Tibial nerve (tissue), 4 donors: ENCODE measurements at regions not wholly inside any gene's neighbourhood (a gene's known extent, or its start where the extent isn't known, plus 50 kb on each side); places are given as distances from the start of the nearest gene placed in this dataset.

Experiments used
- DNase-seq, 2 donors: peaks; one replicate each; pipeline ENCODE4 v3.0.0-alpha.2; 2019; ENCODE audit warnings: low spot score in 2 of 2
- H3K27ac ChIP-seq, 4 donors: fragments of 200-600 bp; sonication (generic) in 3 of 4; one replicate each; pipeline ENCODE4 v1.5.1; 2017 to 2019; ENCODE audit warnings: mild to moderate bottlenecking in 1 of 4
- H3K27me3 ChIP-seq, 2 donors: fragments of 200-600 bp; sonication (generic) in 1 of 2; one replicate each; pipeline versions ENCODE4 v1.5.1 to v1.6.0; 2017 to 2019
- H3K36me3 ChIP-seq, 3 donors: fragments of 200-600 bp; sonication (generic); one replicate each; pipeline ENCODE4 v1.5.1; 2018 to 2019
- H3K4me1 ChIP-seq, 4 donors: fragments of 200-600 bp; sonication (generic) in 3 of 4; one replicate each; pipeline ENCODE4 v1.5.1; 2017 to 2019
- H3K4me3 ChIP-seq, 4 donors: fragments of 200-600 bp; sonication (generic) in 3 of 4; one replicate each; pipeline ENCODE4 v1.5.1; 2017 to 2019; ENCODE audit warnings: mild to moderate bottlenecking in 1 of 4, moderate library complexity in 1 of 4
- H3K9me3 ChIP-seq, 4 donors: fragments of 200-600 bp; sonication (generic) in 3 of 4; one replicate each; pipeline ENCODE4 v1.5.1; 2017 to 2019
- EP300 ChIP-seq, 2 donors: sonication (generic); formaldehyde crosslinking; IDR thresholded peaks; one replicate each; pipeline ENCODE4 v1.6.1; 2017; ENCODE audit warnings: antibody characterized with exemption in 2 of 2, mild to moderate bottlenecking in 1 of 2
- POLR2A ChIP-seq, 2 donors: fragments of 450-650 bp; IDR thresholded peaks; one replicate each; pipeline ENCODE4 v1.6.1; 2017; ENCODE audit warnings: antibody characterized with exemption in 2 of 2, mild to moderate bottlenecking in 2 of 2, moderate library complexity in 2 of 2
- WGBS, 2 donors: methylation state at CpG; one replicate each; pipeline ENCODE4 v1.1.5; 2018; 5-methylcytosine and 5-hydroxymethylcytosine counted together
- TF ChIP-seq, protein P1 (sequence below), 5 experiments: fragments of 200-600 bp in 3 of 5; fragments of 450-650 bp in 2 of 5; sonication (generic) in 3 of 5; IDR thresholded peaks; one replicate each; pipeline ENCODE4 v1.5.1; 2016 to 2019; ENCODE audit warnings: antibody characterized with exemption in 5 of 5, mild to moderate bottlenecking in 3 of 5, moderate library complexity in 2 of 5

DNA sequence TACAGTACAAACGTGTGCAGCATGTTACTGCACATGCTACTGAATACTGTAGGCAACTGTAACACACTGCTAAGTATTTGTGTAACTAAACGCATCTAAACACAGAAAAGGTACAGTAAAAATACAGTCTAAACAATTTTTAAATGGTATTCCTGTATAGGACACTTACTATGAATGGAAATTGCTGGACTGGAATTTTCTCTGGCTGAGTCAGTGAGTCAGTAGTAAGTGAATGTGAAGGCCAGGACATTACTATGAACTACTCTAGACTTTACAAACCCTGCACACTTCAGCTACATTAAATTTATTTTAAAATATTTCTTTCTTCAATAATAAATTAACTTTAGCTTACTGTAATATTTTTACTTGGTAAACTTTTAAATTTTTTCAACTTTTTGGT is 225.0 kb upstream of the TENT5A start:
- no peaks in the 10 kb centered on the region for H3K27me3 ChIP-seq
- no peak overlapping the region for H3K27ac ChIP-seq
- WGBS, 2 donors: 82 to 87% methylated on average over 2 of the region's 2 CpGs
- peaks cover 0 to 21% (median 0%) of the 10 kb centered on the region in 4 donors for H3K9me3 ChIP-seq
- no peak for DNase-seq
- H3K36me3 ChIP-seq: no peaks in the 10 kb centered on the region
- TF ChIP-seq, protein P1, sequence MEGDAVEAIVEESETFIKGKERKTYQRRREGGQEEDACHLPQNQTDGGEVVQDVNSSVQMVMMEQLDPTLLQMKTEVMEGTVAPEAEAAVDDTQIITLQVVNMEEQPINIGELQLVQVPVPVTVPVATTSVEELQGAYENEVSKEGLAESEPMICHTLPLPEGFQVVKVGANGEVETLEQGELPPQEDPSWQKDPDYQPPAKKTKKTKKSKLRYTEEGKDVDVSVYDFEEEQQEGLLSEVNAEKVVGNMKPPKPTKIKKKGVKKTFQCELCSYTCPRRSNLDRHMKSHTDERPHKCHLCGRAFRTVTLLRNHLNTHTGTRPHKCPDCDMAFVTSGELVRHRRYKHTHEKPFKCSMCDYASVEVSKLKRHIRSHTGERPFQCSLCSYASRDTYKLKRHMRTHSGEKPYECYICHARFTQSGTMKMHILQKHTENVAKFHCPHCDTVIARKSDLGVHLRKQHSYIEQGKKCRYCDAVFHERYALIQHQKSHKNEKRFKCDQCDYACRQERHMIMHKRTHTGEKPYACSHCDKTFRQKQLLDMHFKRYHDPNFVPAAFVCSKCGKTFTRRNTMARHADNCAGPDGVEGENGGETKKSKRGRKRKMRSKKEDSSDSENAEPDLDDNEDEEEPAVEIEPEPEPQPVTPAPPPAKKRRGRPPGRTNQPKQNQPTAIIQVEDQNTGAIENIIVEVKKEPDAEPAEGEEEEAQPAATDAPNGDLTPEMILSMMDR (IDR thresholded peaks at IDR 0.05): no peak
- TF ChIP-seq POLR2A (IDR thresholded peaks at IDR 0.05) (no peak), EP300 (IDR thresholded peaks at IDR 0.05) (no peak)
- H3K4me3 ChIP-seq: no peak overlapping the region
- peaks cover 0 to 6% (median 0%) of the 10 kb centered on the region in 4 donors for H3K4me1 ChIP-seq

DNA sequence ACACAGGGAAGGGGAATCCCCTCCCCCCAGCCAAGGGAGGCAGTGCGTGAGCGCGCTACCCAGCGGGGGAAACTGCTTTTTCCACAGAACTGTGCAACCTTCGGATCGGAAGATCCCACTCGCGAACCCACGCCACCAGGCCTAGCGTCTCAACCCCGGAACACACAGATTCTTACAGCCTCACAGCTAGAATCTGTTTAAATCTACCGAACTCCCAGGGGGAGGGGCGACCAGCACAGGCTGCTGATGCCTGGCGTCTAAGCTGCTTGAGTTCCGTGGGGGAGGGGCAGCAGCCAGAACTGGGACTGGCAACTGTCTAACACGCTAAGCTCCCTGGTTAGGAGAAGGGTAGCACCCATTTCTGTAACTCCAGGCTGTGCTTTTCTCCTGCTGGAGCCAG is 217.3 kb upstream of the TENT5A start:
- 88 to 91% methylated on average over 11 to 16 of the region's 16 CpGs for WGBS, 2 donors
- DNase-seq: no peak
- H3K4me1 ChIP-seq: no peaks in the 10 kb centered on the region
- H3K4me3 ChIP-seq: no peak overlapping the region
- peaks cover 0 to 12% (median 0%) of the 10 kb centered on the region in 4 donors for H3K9me3 ChIP-seq
- no peaks in the 10 kb centered on the region for H3K27me3 ChIP-seq
- no peaks in the 10 kb centered on the region for H3K36me3 ChIP-seq
- no peak for TF ChIP-seq EP300 (IDR thresholded peaks at IDR 0.05)
- TF ChIP-seq, protein P1 (IDR thresholded peaks at IDR 0.05): no peak
- no peak for TF ChIP-seq POLR2A (IDR thresholded peaks at IDR 0.05)
- no peak overlapping the region for H3K27ac ChIP-seq

- TF ChIP-seq POLR2A (IDR thresholded peaks at IDR 0.05): no peak
- no peak for TF ChIP-seq EP300 (IDR thresholded peaks at IDR 0.05)
- TF ChIP-seq, protein P1 (IDR thresholded peaks at IDR 0.05): no peak
- DNase-seq: no peak
- no peak overlapping the region for H3K27ac ChIP-seq
- H3K27me3 ChIP-seq: no peaks in the 10 kb centered on the region
- no peaks in the 10 kb centered on the region for H3K36me3 ChIP-seq
- 80 to 87% methylated on average over 2 of the region's 2 CpGs for WGBS, 2 donors
- H3K9me3 ChIP-seq: peaks cover 0 to 12% (median 0%) of the 10 kb centered on the region in 4 donors
- H3K4me1 ChIP-seq: no peaks in the 10 kb centered on the region
- H3K4me3 ChIP-seq: no peak overlapping the region
These were observed 216.5 kb upstream of the TENT5A start for GRCh38 chr6:81969011-81969410.

DNA sequence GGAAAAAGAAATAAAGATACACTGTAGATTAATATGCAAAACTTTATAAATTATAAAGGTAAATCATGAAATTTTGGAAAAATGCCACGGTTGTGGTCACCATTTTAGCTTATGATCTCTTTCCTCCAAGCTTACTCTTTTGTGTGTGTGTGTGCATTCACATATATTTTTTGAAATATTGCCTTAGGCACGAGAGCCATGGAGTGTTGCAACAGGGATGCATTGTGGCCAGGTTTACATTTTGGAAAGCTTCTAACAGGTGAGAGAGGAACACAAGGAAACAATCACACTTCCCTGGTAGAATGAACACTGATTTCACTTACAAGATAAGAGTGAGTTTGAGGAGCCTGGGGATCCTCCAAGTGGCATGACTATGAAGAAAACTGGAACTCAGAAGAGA is 214.5 kb upstream of the TENT5A start:
- TF ChIP-seq, protein P1 (IDR thresholded peaks at IDR 0.05): no peak
- TF ChIP-seq POLR2A (IDR thresholded peaks at IDR 0.05) (no peak), EP300 (IDR thresholded peaks at IDR 0.05) (no peak)
- no peaks in the 10 kb centered on the region for H3K4me1 ChIP-seq
- H3K36me3 ChIP-seq: no peaks in the 10 kb centered on the region
- H3K27me3 ChIP-seq: no peaks in the 10 kb centered on the region
- H3K9me3 ChIP-seq: no peaks in the 10 kb centered on the region
- 82 to 88% methylated on average over 2 of the region's 2 CpGs for WGBS, 2 donors
- DNase-seq: no peak
- no peak overlapping the region for H3K4me3 ChIP-seq
- H3K27ac ChIP-seq: no peak overlapping the region

GRCh38 chr6:81962198-81962597 is 209.7 kb upstream of the TENT5A start:
- no peaks in the 10 kb centered on the region for H3K36me3 ChIP-seq
- no peaks in the 10 kb centered on the region for H3K27me3 ChIP-seq
- no peaks in the 10 kb centered on the region for H3K4me1 ChIP-seq
- no peak overlapping the region for H3K27ac ChIP-seq
- peaks cover 0 to 11% (median 0%) of the 10 kb centered on the region in 4 donors for H3K9me3 ChIP-seq
- 78 to 85% methylated on average over 3 of the region's 3 CpGs for WGBS, 2 donors
- TF ChIP-seq EP300 (IDR thresholded peaks at IDR 0.05): no peak
- TF ChIP-seq, protein P1 (IDR thresholded peaks at IDR 0.05): no peak
- TF ChIP-seq POLR2A (IDR thresholded peaks at IDR 0.05): no peak
- H3K4me3 ChIP-seq: no peak overlapping the region
- no peak for DNase-seq
